ENCODE measurements at regions not wholly inside any gene's neighbourhood (a gene's known extent, or its start where the extent isn't known, plus 50 kb on each side); places are given as distances from the start of the nearest gene placed in this dataset.

DNA sequence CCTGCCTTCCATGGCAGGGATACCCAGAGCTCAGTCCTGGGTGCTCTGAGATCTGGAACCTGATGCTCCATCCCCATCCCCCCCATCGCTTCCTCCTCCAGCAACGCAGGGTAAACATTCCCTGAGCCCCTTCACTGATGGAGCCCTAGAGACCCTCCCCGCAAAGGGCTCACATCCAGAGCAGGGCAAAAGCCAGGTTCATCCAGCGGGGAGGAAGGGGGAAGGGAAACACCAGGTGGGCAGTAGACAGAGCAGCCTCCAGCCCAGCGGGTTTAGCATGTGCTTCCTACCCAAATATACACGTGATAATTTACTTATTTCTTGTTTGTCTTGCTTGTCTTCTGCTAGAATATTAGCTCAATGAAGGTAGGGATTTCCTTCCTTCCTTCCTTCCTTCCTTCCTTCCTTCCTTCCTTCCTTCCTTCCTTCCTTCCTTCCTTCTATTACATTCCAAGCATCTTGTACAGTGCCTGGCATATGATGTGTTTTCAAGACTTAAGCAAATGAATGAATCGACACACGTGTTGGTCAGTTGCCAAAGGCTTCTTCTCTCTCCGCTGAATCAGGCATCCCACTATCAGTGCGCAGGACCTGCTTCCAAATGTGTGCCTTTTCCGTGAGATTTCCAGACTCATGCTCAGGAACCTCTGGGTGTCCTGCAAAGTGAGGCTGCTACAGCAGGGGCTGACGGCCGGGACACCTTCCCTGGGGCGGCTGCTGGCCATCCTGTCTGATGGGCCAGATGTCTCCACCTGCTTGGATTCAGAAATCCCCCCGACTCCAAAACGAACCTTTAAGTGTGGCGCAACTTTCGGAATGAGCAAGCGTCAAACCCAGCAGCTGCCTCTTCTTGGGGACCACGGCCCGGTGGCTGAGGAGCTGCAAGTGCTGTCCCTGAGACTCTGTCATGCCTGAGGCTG lies 955.1 kb downstream of the BRD1 start:
- no peak for DNase-seq

DNA sequence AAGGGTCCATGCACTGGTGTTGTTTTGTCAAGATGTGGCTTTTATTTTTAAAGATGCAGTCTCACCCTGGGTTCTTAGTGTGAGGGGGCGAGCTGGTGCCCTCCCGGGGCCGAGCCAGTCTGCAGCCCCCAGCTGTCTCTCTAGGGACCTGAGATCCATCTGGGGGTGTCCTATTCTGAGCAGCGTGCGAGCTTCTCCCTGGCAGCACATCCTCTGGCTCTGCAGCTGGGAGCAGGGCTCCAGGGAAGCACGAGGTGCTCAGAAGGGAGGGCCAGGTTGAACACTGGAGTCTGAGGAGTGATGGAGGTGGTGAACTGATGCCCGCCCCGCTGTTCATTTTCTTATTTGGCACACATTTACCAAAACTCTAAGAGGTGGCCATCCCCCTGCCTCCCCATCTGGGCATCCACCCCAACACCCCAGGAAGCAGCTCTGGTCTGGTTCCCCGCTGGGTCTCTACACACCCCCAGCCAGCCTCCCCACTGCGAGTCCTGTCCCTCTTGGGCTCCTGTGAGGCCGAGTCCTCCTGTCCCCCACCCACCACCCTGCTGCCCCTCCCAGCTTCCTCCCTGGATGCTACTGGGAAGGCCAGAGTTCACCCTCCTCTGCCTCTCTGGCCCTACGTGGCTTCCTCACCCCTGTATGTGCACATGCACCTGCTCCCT lies 956.4 kb downstream of the BRD1 start:
- DNase-seq = no peak

DNA sequence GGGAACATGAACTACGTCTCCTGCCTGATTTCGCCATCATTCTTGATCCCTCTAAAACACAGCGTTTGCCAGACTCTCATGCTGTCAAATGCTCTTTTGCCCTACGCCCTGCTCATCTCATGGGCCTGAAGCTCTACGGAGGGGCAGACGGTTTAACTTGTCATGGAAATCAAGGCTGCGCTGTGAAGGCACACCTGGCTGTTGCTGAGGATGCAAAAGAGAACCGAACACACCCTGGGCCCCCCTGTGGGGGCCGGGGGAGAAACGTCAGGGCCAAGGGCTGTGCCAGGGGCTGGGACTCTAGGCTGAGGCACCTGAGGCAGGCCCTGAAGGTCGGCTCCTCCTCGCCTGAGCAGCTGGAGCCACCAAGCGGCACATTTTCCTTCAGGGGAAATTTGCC lies 957.2 kb downstream of the BRD1 start:
- no peak for DNase-seq

DNA sequence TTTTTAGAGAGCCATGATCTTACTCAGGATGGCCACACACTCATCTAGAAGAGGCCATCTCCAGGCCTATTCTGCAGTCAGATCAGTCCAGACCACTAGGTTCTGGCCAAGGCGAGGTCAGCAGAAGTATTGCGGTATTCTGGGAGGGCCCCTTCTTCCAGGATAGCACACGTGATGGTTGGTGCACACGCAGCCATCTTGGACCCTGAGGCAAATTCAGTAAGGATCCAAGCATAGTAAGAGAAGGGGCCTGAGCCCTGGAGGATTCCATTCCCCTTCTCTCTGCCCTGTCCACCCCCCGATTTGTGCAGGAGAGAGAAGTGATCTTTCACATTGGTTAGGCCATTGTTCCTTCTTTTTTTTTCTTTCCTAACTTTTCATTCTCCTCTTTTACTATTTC lies 957.9 kb downstream of the BRD1 start:
- no peak for DNase-seq

DNA sequence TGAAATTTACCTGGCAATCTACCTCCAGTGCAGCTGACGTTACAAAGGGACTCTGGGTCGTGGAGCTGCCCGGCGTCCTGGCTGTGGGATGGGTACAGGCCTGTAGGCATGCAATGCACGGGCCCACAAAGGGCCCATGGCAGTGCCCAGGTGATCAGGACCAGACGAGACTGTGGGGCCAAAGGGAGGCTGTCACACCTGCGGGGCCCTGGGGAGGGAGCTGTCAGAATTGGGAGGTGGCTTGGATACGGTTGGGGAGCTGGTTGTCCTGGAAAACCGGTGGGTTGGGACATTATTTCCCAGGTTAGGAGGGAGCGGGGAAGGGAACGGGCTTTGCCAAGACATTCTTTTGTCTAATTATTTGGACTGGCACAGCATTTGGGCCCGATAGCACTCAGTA lies 958.5 kb downstream of the BRD1 start:
- no peak for DNase-seq

DNA sequence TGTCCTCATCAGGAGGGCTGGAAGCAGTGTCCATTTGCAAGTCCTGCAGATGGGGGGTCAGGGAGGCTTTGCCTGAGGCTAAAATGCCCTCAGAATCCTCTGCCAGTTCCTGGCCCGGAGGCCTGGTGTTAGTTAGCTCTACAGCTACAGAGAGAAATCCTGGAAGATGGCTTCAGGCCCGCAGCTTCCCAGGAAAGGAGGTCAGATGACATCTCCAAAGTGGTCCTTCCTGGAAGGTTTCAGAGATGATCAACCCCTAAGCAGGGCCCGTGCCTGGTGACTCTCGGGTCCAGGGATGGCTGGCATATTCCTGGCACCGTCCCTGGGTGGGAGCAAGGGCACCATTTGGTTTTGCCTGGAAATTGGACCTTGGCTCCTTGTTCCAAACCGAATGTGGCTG lies 959.1 kb downstream of the BRD1 start:
- DNase-seq = no peak

DNA sequence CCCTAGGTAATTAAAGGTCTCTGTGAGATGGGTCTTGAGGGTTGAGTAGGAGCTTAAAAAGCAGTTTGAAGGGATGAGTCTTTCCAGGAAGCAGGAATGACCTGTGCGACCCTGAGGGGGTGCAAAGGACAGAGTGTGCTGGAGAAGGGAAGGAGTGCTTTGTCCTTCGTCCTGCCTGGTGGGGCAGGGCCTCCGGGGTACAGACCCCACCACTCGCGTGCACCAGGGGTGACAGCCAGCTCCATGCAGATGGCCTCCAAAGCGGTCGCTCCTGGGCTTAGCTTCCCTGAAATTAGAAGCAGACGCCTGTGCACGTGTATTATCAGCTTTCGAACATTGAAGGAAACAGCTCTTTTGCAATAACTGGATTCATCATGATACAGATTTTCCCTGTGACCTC lies 959.8 kb downstream of the BRD1 start:
- DNase-seq = no peak

DNA sequence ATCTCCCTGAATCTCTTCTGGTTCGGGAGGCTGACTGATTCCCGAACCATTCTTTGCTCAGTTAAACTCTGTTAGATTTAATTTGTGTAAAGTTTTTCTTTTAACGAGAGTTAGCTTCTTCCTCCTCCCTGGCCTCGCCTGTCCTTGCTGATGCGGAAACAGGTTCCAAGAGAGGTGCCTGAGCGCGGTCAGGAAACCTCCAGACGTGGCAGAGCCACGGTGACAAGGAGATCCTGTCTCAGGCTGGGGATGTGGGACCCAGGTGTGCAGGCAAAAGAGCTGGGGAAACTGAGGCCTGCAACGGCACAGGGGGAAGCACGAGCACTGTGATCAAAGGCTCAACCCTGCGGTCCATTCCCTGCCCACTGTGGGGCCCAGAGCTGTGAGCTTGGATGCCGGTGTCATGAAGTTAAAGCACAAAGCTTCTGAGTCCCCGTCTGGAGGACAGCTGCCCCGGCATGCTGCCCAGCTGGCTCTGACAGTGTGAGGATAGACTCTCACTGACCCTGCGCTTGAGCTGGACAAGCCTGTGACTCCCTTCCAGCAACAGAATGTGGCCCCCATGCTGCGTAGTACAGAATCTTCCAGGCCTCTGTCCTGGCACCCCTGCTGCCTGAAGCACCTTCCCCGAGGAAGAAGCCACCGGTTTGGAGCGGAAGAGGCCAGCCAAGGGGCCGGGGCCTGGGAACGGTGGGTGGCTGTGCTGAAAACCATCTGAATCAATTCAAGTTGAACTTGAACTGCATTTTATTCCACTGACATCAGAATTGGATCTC lies 960.6 kb downstream of the BRD1 start:
- no peak for DNase-seq

DNA sequence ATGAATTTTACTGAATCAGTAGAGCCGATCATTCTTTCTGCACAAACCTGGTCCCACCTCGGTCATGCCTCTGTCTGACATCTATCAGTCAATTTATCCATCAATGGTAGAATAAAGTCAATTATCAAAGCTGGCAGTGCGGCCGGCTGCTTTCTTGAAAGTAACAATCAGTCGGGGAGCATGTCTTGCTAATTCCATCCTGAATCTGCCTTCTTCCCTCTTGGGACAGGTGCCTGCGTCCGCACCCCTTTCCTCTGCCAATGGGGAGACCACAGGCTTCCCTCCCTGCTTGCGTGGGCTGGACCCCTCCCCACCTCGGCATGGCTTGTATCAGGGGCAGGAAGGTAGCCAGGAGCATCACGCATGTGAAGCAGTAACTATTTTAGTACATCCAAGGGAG lies 962.9 kb downstream of the BRD1 start:
- no peak for DNase-seq

DNA sequence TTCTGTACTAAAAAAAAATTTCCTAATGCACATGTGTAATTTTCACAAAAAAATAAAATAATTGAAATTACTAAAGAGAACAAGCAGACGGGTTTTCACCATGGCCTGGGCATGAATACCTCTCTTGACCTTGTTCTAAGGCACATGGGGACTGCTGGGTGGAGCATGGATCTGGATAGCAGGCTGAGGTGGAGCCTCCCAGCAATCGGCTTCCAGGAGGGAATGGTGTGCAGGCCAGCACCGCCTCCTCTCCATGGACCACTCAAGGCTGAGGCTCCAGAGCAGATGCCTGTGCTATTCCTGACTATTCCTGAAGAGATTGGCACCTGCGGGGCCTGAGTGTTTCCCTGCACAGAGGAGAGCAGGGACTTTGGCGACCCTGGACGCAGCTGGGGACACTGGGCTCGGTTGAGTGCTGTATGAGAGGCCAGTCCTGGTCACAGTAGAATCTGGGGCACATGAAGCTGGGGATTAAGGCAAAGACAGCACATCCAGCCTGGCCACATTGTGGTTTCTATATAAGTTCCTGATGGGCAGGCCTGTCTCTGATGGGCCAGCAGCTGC lies 963.6 kb downstream of the BRD1 start:
- DNase-seq = no peak

DNA sequence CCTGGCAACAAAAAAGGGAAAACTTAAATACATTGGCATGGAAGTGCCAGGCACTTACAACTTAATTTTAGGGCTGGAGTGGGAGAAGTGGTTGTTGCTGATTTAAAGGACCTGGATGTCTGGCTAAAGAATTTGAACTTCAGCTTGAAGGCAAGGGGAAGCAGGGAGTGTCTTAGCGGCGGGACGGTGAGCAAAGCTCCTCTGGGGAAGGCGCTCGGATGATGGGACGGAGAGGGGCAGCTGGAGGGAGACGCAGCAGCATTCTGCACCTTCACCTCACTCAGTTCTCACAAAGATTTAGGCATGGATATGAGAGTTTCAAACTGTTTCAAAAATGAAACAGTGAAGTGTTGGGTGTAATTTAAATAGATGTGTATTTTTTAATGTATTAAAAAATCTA lies 967.1 kb downstream of the BRD1 start:
- DNase-seq = no peak

DNA sequence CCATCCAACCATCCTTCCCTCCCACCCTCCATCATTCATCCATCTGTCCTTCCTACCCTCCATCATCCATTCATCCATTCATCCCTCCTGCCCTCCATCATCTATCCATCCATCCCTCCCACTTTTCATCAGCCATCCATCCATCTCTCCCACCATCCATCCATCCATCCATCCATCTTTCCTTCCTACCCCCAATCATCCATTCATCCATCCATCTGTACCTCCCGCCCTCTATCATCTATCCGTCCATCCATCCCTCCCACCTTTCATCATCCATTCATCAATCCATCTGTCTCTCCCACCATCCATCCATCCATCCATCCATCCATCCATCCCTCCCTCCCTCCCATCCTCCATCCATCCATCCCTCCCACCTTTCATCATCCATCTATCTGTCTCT lies 968.8 kb downstream of the BRD1 start:
- no peak for DNase-seq

DNA sequence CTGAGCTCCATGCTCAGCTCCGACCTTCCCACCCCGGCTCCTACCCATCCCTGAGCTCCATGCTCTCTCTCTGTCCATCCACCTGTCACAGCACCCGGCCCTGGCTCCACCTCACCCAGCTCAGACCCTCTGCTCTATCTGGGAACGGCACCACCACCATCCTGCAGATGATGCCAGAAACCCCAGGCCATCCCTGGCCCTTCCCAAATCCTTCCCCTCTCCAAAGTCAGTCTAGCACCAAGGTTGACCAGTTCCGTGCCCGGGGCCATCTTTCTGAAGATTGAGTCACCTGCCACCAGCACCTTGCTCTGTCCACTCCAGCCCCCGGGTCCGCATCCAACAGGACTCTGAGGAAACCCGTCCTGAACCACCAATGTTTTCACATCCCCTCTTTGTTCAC lies 969.6 kb downstream of the BRD1 start:
- no peak for DNase-seq

DNA sequence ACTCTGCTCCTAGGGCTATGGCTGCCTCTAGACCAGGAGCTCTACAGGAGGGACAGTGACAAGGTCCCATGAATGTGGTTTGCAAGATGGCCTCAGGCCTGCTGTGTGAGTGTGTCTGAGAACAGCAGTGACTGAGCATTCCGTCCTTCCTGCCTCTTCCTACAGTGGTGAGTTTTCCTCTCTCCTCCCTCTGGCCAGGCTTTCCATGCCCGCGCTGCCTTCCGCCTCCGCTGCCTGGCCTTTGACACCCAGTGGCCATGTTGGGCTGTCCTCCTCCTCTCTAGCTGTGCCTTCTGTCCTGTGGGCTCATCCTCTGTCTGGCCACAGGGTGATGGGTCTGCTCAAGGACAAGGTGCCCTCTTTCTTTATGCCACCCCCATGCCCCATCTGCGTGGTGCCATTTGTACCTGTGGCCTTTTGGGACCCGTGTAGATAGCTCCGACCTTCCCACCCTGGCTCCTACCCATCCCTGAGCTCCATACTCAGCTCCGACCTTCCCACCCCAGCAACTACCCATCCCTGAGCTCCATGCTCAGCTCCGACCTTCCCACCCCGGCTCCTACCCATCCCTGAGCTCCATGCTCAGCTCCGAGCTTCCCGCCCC lies 970.4 kb downstream of the BRD1 start:
- no peak for DNase-seq

DNA sequence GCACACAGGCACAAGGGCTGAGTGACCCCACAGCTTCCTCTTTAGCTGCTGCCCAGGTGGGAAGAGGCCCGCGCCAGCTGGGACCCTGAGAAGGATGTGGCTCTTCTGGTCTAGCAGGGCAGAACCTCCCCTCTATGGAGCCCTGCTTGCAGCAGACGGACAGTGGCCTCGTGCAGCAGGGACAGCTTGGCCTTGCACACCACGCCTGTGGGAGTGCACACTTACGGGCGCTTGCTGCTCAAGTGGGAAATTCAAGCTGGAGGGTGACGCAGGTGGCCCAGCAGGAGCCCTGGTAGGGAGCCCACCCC lies 971.4 kb downstream of the BRD1 start:
- DNase-seq = no peak

DNA sequence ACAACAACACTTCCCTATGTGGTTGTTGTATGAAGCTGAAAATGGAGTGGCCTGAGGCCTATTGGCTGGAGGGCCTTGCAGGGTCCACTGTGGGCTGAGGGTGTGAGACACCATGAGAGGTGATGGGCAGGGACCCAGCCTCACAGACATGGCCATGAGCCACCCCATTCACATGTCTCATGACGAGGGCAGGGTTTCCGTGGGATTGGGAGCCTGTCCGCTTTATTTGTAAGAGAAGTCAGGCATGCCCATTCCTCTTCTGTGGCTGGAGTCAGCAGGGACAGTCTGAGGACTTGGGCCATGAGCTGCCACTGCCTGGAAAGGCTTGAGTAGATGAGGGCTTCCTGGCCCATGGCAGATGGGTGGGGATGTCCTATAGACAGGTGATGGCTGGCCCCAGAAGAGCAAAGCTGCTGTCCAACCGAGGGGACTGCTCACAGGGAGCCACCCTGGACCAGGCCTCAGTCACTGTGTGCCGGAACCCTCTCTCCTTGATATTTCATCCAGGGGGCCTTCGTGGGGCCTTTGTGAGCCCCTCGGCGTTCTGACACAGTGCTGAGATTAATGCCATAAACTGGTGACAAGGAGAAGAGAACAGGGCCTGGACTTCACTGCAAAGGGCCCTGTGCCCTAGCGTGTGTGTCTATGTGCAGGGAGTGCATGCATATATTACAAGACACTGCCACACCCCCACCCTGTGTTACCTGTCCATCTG lies 971.9 kb downstream of the BRD1 start:
- no peak for DNase-seq

DNA sequence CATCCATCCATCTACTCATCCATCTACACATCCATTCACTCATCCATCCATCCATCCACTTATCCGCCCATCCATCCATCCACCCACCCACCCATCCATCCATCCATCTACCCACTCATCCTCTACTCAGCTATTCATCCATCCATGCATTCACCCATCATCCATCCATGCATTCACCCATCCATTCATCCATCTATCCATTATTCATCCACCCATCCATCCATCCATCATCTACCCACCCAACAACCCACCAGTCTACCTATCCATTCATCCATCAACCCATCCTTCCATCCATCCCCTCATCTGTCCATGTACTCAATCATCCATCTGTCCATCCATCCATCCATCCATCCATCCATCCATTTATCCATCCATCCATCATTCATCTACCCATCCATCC lies 972.7 kb downstream of the BRD1 start:
- no peak for DNase-seq

DNA sequence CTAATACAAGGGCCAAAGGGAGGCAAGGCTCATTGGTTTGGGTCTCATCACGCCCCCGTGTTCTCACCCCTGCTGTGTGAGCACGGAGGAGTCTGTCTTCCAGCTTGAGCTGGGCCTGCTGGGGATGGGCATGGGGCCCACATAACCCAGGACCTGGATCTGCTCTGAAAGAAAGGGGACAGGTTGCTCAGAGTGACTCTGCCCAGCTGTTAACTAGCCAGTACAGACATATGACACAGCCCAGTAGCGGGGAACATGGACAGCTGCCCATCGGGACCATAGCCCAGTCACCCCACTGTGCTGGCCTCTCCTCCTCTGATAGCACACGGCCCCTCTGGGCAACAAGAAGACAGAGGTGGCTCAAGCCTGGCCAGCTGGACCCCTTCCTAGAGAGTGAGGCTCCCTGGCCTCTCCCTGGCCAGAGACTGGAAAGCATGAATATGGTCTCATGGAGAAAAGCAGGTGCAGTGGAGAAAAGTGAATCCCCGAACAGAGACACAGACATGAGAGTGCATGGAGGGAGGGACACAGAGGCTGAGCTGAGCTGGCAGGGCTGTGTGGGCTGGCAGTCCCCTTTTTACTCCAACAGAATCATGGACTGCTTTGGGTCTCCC lies 973.9 kb downstream of the BRD1 start:
- no peak for DNase-seq

DNA sequence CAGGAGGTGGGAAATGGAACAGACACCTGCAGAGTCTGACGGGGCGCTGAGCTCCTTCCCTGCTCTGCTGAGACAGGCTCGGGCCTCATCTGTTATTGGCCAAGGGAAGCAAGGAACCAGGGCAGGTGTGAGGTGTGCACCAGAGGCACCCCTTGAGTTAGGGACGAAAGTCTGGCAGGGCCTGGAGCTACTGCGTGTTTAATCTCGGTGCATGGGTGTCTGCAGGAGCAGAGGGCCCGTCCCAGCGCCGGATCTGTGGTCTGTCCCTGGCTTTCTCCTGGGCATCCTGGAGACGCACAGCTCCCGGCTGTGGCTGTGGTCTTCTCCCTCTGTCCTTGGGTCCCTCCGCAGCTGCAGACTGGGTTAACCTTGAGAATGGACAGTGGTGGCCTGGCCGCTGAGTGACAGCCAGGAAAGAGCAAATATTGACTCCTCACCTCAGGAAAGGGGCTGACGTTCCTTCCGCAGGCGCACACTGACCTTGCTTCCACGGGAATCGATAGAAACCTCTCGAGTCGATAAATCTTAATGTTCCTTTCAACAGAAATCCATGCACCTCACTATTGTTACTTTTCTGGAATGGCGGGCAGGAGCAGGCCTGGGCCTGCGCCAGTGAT lies 975.6 kb downstream of the BRD1 start:
- DNase-seq = no peak

DNA sequence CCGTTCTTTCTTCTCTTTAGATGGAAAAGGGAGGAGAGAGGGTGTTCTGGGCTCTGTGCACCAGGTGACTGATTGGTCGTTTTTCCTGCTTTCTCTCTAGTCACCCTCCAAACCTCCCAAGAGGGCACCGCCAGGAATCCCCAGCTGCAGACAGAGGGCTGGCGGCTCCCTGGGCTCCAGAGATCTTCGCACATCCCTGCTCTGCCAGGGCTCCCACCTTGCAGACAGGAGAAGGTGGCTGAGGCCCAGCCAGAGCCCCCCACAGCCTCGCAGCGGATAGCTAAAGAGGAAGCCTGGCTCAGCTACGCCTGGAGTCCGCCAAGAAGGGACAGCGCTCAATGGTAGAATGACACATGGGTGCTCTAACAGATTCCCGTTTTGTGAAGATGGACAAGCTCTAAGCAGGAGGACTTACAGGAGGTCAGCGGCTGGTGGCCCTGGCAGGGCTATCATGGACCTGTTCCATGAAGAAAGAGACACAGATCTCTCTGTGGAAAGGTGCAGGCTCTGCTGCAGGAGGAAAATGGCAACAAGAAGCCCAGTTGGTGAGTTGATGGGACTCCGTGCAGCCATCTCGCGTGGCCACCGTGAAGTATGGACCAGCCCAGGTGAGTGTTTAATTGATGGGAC lies 976.9 kb downstream of the BRD1 start:
- no peak for DNase-seq

All from NCI-H1930 (cell line).